ENCODE measurements at regions not wholly inside any gene's neighbourhood (a gene's known extent, or its start where the extent isn't known, plus 50 kb on each side); places are given as distances from the start of the nearest gene placed in this dataset.

- Histone ChIP-seq H3K27ac (no peak overlapping the region), H3K4me1 (ENCODE audit: control insufficient read depth in 1 of 2, insufficient read depth in 1 of 2, low read depth in 1 of 2, low read length in 1 of 2) (no peaks in the 10 kb centered on the region), H3K4me3 (ENCODE audit: low read depth in 1 of 2, low read length in 1 of 2) (no peak overlapping the region), H3K27me3 (no peaks in the 10 kb centered on the region), H3K36me3 (no peaks in the 10 kb centered on the region), H3K9me3 (no peaks in the 10 kb centered on the region)
- TF ChIP-seq, protein P1, sequence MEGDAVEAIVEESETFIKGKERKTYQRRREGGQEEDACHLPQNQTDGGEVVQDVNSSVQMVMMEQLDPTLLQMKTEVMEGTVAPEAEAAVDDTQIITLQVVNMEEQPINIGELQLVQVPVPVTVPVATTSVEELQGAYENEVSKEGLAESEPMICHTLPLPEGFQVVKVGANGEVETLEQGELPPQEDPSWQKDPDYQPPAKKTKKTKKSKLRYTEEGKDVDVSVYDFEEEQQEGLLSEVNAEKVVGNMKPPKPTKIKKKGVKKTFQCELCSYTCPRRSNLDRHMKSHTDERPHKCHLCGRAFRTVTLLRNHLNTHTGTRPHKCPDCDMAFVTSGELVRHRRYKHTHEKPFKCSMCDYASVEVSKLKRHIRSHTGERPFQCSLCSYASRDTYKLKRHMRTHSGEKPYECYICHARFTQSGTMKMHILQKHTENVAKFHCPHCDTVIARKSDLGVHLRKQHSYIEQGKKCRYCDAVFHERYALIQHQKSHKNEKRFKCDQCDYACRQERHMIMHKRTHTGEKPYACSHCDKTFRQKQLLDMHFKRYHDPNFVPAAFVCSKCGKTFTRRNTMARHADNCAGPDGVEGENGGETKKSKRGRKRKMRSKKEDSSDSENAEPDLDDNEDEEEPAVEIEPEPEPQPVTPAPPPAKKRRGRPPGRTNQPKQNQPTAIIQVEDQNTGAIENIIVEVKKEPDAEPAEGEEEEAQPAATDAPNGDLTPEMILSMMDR (IDR thresholded peaks at IDR 0.05), result no peak
These were observed 263.1 kb downstream of the MSX2 start for GRCh38 chr5:174987443-174988012.

- Histone ChIP-seq H3K27ac (no peak overlapping the region), H3K36me3 (no peaks in the 10 kb centered on the region), H3K9me3 (no peaks in the 10 kb centered on the region), H3K4me3 (ENCODE audit: low read depth in 1 of 2, low read length in 1 of 2) (no peak overlapping the region), H3K27me3 (no peaks in the 10 kb centered on the region), H3K4me1 (ENCODE audit: control insufficient read depth in 1 of 2, insufficient read depth in 1 of 2, low read depth in 1 of 2, low read length in 1 of 2) (no peaks in the 10 kb centered on the region)
- TF ChIP-seq, protein P1 (IDR thresholded peaks at IDR 0.05), result no peak
These were observed 260.5 kb downstream of the MSX2 start for GRCh38 chr5:174984863-174985262.

DNA sequence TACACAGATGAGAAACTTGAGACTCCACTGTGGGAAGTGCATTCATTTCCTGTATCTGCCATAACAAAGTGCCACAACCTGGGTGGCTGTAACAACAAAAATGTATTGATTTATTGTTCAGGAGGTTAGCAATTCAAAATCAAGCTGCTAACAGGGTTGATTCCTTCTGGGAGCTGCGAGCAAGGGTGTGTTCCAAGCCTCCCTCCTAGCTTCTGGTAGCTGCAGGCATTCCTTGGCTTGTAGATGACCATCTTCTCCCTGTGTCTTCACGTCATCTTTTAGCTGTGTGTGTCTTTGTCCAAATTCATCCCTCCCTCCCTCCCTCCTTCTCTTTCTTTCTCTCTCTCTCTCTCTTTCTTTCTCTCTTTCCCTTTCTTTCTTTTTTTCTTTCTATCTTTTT, 258.1 kb downstream of the MSX2 start:
- TF ChIP-seq, protein P1 (IDR thresholded peaks at IDR 0.05), result no peak
- Histone ChIP-seq H3K27me3 (no peaks in the 10 kb centered on the region), H3K4me1 (ENCODE audit: control insufficient read depth in 1 of 2, insufficient read depth in 1 of 2, low read depth in 1 of 2, low read length in 1 of 2) (no peaks in the 10 kb centered on the region), H3K4me3 (ENCODE audit: low read depth in 1 of 2, low read length in 1 of 2) (no peak overlapping the region), H3K36me3 (no peaks in the 10 kb centered on the region), H3K27ac (no peak overlapping the region), H3K9me3 (no peaks in the 10 kb centered on the region)

GRCh38 chr5:174981416-174981815, 257.0 kb downstream of the MSX2 start:
- no peaks in the 10 kb centered on the region for H3K27me3 ChIP-seq
- no peaks in the 10 kb centered on the region for H3K9me3 ChIP-seq
- no peak overlapping the region for H3K4me3 ChIP-seq (ENCODE audit: low read depth in 1 of 2, low read length in 1 of 2)
- TF ChIP-seq, protein P1 (IDR thresholded peaks at IDR 0.05), result no peak
- H3K4me1 ChIP-seq (ENCODE audit: control insufficient read depth in 1 of 2, insufficient read depth in 1 of 2, low read depth in 1 of 2, low read length in 1 of 2), result no peaks in the 10 kb centered on the region
- no peak overlapping the region for H3K27ac ChIP-seq
- no peaks in the 10 kb centered on the region for H3K36me3 ChIP-seq

DNA sequence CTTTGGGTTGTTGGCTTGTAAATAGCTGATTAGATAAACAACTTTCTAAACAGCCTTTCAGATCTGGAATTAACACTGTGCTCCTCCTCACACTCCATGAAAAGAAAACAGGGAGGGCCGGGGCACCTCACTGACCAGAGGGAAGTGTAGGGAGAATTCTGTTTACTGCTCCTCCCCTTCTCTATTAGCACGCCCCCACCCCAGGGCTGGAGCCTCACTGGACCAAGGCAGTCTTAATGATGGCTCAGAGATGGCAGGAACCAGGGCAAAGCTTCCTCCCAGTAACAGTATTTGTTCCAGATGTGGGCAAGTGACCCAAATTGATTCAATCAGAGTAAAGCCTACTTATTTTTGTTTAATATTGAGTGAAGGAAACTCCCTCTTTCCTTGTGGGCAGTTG, 256.6 kb downstream of the MSX2 start:
- Histone ChIP-seq H3K36me3 (no peaks in the 10 kb centered on the region), H3K4me1 (ENCODE audit: control insufficient read depth in 1 of 2, insufficient read depth in 1 of 2, low read depth in 1 of 2, low read length in 1 of 2) (no peaks in the 10 kb centered on the region), H3K9me3 (no peaks in the 10 kb centered on the region), H3K27ac (no peak overlapping the region), H3K4me3 (ENCODE audit: low read depth in 1 of 2, low read length in 1 of 2) (no peak overlapping the region), H3K27me3 (no peaks in the 10 kb centered on the region)
- TF ChIP-seq, protein P1 (IDR thresholded peaks at IDR 0.05), result no peak

- no peaks in the 10 kb centered on the region for H3K9me3 ChIP-seq
- H3K36me3 ChIP-seq, result no peaks in the 10 kb centered on the region
- TF ChIP-seq, protein P1 (IDR thresholded peaks at IDR 0.05), result no peak
- no peak overlapping the region for H3K4me3 ChIP-seq (ENCODE audit: low read depth in 1 of 2, low read length in 1 of 2)
- no peaks in the 10 kb centered on the region for H3K27me3 ChIP-seq
- no peak overlapping the region for H3K27ac ChIP-seq
- H3K4me1 ChIP-seq (ENCODE audit: control insufficient read depth in 1 of 2, insufficient read depth in 1 of 2, low read depth in 1 of 2, low read length in 1 of 2), result no peaks in the 10 kb centered on the region
These were observed 247.9 kb downstream of the MSX2 start for GRCh38 chr5:174972291-174972690.
